ENCODE measurements at regions not wholly inside any gene's neighbourhood (a gene's known extent, or its start where the extent isn't known, plus 50 kb on each side); places are given as distances from the start of the nearest gene placed in this dataset.

GRCh38 chr4:189124791-189125190 is 815.9 kb upstream of the FRG1 start:
- no peak for TF ChIP-seq CTCF (IDR thresholded peaks at IDR 0.05; ENCODE audit: low read depth, low read length)
- ChIA-PET CTCF (interaction anchor here (0.6 to 2.1 kb wide), 35 partner anchors 8 to 1889 kb away, joined by 3 to 12 read pairs (median 4); no protein-coding TSS in a partner anchor), POLR2A (no interaction called here)
- Histone ChIP-seq H3K27ac (ENCODE audit: low read depth, low read length) (no peak overlapping the region), H3K27me3 (ENCODE audit: control insufficient read depth, insufficient read depth, low read length) (no peaks in the 10 kb centered on the region), H3K9me3 (ENCODE audit: control insufficient read depth, insufficient read depth, low read length) (no peaks in the 10 kb centered on the region; the same call in 1 of the 2 replicates), H3K4me3 (ENCODE audit: low read depth, low read length) (no peak overlapping the region)
- DNase-seq (ENCODE audit: low read depth, low spot score): no peak

GRCh38 chr4:189126040-189126439 is 814.6 kb upstream of the FRG1 start:
- H3K4me3 ChIP-seq (ENCODE audit: low read depth, low read length): no peak overlapping the region
- no peaks in the 10 kb centered on the region for H3K27me3 ChIP-seq (ENCODE audit: control insufficient read depth, insufficient read depth, low read length)
- H3K9me3 ChIP-seq (ENCODE audit: control insufficient read depth, insufficient read depth, low read length): no peaks in the 10 kb centered on the region; the same call in 1 of the 2 replicates
- DNase-seq (ENCODE audit: low read depth, low spot score): no peak
- no peak for TF ChIP-seq CTCF (IDR thresholded peaks at IDR 0.05; ENCODE audit: low read depth, low read length)
- CTCF ChIA-PET: no interaction called here
- POLR2A ChIA-PET: no interaction called here
- H3K27ac ChIP-seq (ENCODE audit: low read depth, low read length): no peak overlapping the region

- ChIA-PET POLR2A (no interaction called here), CTCF (no interaction called here)
- H3K27me3 ChIP-seq (ENCODE audit: control insufficient read depth, insufficient read depth, low read length): no peaks in the 10 kb centered on the region
Measured at GRCh38 chr4:189128341-189128740, 812.3 kb upstream of the FRG1 start.

GRCh38 chr4:189129044-189129694 is 811.5 kb upstream of the FRG1 start:
- CTCF ChIA-PET: no interaction called here
- no peak for DNase-seq (ENCODE audit: low read depth, low spot score)
- POLR2A ChIA-PET: no interaction called here
- no peaks in the 10 kb centered on the region; the same call in 1 of the 2 replicates for H3K9me3 ChIP-seq (ENCODE audit: control insufficient read depth, insufficient read depth, low read length)
- TF ChIP-seq CTCF (IDR thresholded peaks at IDR 0.05; ENCODE audit: low read depth, low read length): no peak
- H3K27me3 ChIP-seq (ENCODE audit: control insufficient read depth, insufficient read depth, low read length): no peaks in the 10 kb centered on the region
- no peak overlapping the region for H3K27ac ChIP-seq (ENCODE audit: low read depth, low read length)
- no peak overlapping the region for H3K4me3 ChIP-seq (ENCODE audit: low read depth, low read length)

More at GRCh38 chr4:189128341-189128740, 812.3 kb upstream of the FRG1 start:
- DNase-seq (ENCODE audit: low read depth, low spot score): no peak
- no peaks in the 10 kb centered on the region for H3K9me3 ChIP-seq (ENCODE audit: control insufficient read depth, insufficient read depth, low read length)
- no peak overlapping the region for H3K27ac ChIP-seq (ENCODE audit: low read depth, low read length)
- H3K4me3 ChIP-seq (ENCODE audit: low read depth, low read length): no peak overlapping the region
- no peak for TF ChIP-seq CTCF (IDR thresholded peaks at IDR 0.05; ENCODE audit: low read depth, low read length)

- POLR2A ChIA-PET: no interaction called here
- TF ChIP-seq CTCF (IDR thresholded peaks at IDR 0.05; ENCODE audit: low read depth, low read length): no peak
- DNase-seq (ENCODE audit: low read depth, low spot score): no peak
- no peak overlapping the region for H3K27ac ChIP-seq (ENCODE audit: low read depth, low read length)
- H3K9me3 ChIP-seq (ENCODE audit: control insufficient read depth, insufficient read depth, low read length): no peaks in the 10 kb centered on the region; the same call in 1 of the 2 replicates
- no peak overlapping the region for H3K4me3 ChIP-seq (ENCODE audit: low read depth, low read length)
- no peaks in the 10 kb centered on the region for H3K27me3 ChIP-seq (ENCODE audit: control insufficient read depth, insufficient read depth, low read length)
- CTCF ChIA-PET: no interaction called here
Measured at GRCh38 chr4:189131118-189131517, 809.6 kb upstream of the FRG1 start.

All from AG04450 (cell line).